ENCODE measurements at regions not wholly inside any gene's neighbourhood (a gene's known extent, or its start where the extent isn't known, plus 50 kb on each side); places are given as distances from the start of the nearest gene placed in this dataset.

DNA sequence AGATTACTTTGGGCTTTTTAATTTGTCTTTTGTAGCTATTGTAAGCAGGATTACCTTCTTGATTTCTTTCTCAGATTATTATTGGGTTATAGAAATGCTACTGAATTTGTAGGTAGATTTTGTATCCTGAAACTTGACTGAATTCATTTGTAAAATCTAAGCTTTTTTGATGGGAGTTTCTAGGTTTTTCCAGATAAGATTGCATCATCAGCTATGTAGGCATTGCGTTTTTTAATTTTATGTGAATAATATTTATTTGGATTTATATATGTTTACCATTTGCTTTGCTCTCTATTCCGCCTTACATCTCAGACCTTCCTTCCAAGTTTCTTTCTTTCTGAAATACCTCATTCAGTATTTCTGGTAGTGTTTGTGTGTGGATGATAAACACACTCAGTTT, 351.7 kb upstream of the ANKRD30A start (continued):
- TF ChIP-seq, protein P1, sequence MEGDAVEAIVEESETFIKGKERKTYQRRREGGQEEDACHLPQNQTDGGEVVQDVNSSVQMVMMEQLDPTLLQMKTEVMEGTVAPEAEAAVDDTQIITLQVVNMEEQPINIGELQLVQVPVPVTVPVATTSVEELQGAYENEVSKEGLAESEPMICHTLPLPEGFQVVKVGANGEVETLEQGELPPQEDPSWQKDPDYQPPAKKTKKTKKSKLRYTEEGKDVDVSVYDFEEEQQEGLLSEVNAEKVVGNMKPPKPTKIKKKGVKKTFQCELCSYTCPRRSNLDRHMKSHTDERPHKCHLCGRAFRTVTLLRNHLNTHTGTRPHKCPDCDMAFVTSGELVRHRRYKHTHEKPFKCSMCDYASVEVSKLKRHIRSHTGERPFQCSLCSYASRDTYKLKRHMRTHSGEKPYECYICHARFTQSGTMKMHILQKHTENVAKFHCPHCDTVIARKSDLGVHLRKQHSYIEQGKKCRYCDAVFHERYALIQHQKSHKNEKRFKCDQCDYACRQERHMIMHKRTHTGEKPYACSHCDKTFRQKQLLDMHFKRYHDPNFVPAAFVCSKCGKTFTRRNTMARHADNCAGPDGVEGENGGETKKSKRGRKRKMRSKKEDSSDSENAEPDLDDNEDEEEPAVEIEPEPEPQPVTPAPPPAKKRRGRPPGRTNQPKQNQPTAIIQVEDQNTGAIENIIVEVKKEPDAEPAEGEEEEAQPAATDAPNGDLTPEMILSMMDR (IDR thresholded peaks at IDR 0.05; ENCODE audit: control extremely low read depth in 1 of 3, insufficient read depth in 1 of 3, low read depth in 1 of 3, low read length in 3 of 3): no peak
